ENCODE measurements at regions not wholly inside any gene's neighbourhood (a gene's known extent, or its start where the extent isn't known, plus 50 kb on each side); places are given as distances from the start of the nearest gene placed in this dataset.
"Not testable (repeated sequence)": the region's sequence is repeated elsewhere in the genome, so short reads cannot be mapped to it uniquely, and the experiment has no call there.

DNA sequence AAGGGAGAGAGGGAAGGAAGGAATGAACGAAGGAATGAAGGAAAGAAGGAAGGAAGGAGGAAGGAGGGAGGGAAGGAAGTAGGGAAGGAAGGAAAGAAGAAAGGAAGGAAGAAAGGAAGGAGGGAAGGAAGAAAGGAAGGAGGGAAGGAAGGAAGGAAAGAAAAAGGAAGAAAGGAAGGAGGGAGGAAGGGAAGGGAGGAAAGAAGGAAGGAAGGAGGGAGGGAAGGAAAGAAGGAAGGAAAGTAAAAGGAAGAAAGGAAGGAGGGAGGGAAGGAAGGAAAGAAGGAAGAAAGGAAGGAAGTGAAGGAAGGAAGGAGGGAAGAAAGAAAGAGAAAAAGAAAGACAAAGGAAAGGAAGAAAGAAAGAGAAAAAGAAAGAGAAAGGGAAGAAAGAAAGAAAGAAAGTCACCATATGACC lies 442.4 kb downstream of the RBFOX1 start:
- Mint-ChIP-seq H3K4me1 (no peaks in the 10 kb centered on the region), H3K4me3 (no peak overlapping the region), H3K36me3 (no peaks in the 10 kb centered on the region), H3K9me3 (peaks cover 11 to 32% (median 20%) of the 10 kb centered on the region in 5 donors), H3K27ac (no peak overlapping the region), H3K27me3 (peaks cover 0 to 2% of the 10 kb centered on the region in 2 donors)
- no peaks in the 10 kb centered on the region for H3K4me1 ChIP-seq (ENCODE audit: insufficient read depth, low read length)
- no peak for DNase-seq
- no peaks in the 10 kb centered on the region for H3K27me3 ChIP-seq (ENCODE audit: insufficient read depth, low read length, poor library complexity, severe bottlenecking)
- ChIA-PET CTCF (no interaction called here), POLR2A (no interaction called here)
- H3K27ac ChIP-seq (ENCODE audit: low read depth, low read length), result no peak overlapping the region
- H3K36me3 ChIP-seq (ENCODE audit: insufficient read depth, low read length), result no peaks in the 10 kb centered on the region
- H3K4me3 ChIP-seq (ENCODE audit: low read length), result no peak overlapping the region
- no peaks in the 10 kb centered on the region for H3K9me3 ChIP-seq (ENCODE audit: low read length)

DNA sequence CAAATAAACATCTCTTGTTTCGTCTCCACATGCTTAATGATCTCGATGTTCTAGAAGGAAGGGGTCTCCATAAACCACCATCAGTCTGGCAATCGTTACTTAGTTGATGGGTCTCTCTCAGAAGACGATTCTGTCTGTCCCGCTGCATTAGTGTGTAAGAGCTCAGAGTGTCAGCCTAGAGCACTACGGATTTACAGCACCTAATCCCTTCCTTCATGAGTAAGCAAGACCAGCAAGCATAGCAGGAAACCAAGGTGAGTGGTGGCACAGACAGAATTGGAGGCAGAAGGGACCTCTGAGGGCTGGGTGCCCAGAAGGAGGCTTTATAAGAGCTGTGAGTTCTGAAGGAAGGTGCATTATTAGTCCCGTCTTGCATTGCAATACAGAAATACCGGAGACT lies 440.1 kb downstream of the RBFOX1 start:
- no peaks in the 10 kb centered on the region for H3K36me3 Mint-ChIP-seq
- no peaks in the 10 kb centered on the region for H3K9me3 ChIP-seq (ENCODE audit: low read length)
- H3K9me3 Mint-ChIP-seq, result peaks cover 11 to 27% (median 19%) of the 10 kb centered on the region in 5 donors
- no peak overlapping the region for H3K27ac Mint-ChIP-seq
- H3K27me3 Mint-ChIP-seq, result no peaks in the 10 kb centered on the region
- no peaks in the 10 kb centered on the region for H3K36me3 ChIP-seq (ENCODE audit: insufficient read depth, low read length)
- H3K4me1 ChIP-seq (ENCODE audit: insufficient read depth, low read length), result no peaks in the 10 kb centered on the region
- H3K4me1 Mint-ChIP-seq, result no peaks in the 10 kb centered on the region
- POLR2A ChIA-PET, result no interaction called here
- H3K4me3 Mint-ChIP-seq, result no peak overlapping the region
- CTCF ChIA-PET, result no interaction called here
- DNase-seq, result no peak
- no peak overlapping the region for H3K4me3 ChIP-seq (ENCODE audit: low read length)
- H3K27ac ChIP-seq (ENCODE audit: low read depth, low read length), result no peak overlapping the region
- no peaks in the 10 kb centered on the region for H3K27me3 ChIP-seq (ENCODE audit: insufficient read depth, low read length, poor library complexity, severe bottlenecking)

DNA sequence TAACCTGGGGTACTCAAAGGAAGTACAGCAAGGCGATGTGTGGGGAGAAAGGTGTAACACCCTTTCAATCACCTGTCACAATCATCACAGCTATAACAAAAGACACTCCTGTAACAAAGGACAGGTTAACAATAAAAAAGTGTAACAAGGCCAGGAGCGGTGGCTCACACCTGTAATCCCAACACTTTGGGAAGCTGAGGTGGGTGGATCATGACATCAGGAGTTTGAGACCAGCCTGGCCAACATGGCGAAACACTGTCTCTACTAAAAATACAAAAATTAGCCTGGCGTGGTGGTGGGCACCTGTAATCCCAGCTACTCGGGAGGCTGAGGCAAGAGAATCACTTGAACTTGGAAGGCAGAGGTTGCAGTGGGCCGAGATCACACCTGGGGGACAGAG lies 436.4 kb downstream of the RBFOX1 start:
- H3K27ac ChIP-seq (ENCODE audit: low read depth, low read length); H3K4me1 ChIP-seq (ENCODE audit: insufficient read depth, low read length); CTCF ChIA-PET; POLR2A ChIA-PET; H3K4me1 Mint-ChIP-seq; H3K36me3 Mint-ChIP-seq; H3K9me3 ChIP-seq (ENCODE audit: low read length); H3K27me3 Mint-ChIP-seq; H3K4me3 ChIP-seq (ENCODE audit: low read length); H3K27me3 ChIP-seq (ENCODE audit: insufficient read depth, low read length, poor library complexity, severe bottlenecking); H3K27ac Mint-ChIP-seq; H3K4me3 Mint-ChIP-seq; H3K36me3 ChIP-seq (ENCODE audit: insufficient read depth, low read length); DNase-seq: not testable (repeated sequence)
- peaks cover 6 to 29% (median 27%) of the 10 kb centered on the region in 5 donors for H3K9me3 Mint-ChIP-seq

DNA sequence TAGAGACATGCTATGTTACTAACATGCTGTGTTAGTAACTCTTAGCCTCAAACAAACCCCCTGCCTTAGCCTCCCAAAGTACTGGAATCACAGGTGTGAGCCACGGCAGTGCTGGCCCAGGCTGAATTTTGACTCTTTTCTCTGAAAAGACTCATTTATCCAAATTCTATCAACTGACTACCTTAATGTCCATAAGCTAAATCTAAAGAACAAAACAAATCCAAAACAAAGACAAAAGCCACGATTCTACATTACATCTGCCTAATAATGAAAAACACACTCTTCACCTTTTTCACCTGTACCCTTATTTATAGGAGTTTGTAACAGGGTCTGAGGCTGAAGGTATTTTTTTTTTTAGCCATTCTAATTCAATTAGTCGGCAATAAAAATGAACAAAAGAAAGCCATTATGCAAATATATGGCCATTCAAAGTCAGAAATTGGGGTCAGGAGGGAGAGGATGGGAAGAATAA lies 432.5 kb downstream of the RBFOX1 start:
- H3K36me3 Mint-ChIP-seq, result no peaks in the 10 kb centered on the region
- H3K27ac Mint-ChIP-seq, result no peak overlapping the region
- H3K27me3 Mint-ChIP-seq, result no peaks in the 10 kb centered on the region
- ChIA-PET POLR2A (no interaction called here), CTCF (no interaction called here)
- no peaks in the 10 kb centered on the region for H3K27me3 ChIP-seq (ENCODE audit: insufficient read depth, low read length, poor library complexity, severe bottlenecking)
- H3K4me3 Mint-ChIP-seq, result no peak overlapping the region
- H3K9me3 ChIP-seq (ENCODE audit: low read length), result no peaks in the 10 kb centered on the region
- no peaks in the 10 kb centered on the region for H3K4me1 ChIP-seq (ENCODE audit: insufficient read depth, low read length)
- peaks cover 4 to 30% (median 18%) of the 10 kb centered on the region in 5 donors for H3K9me3 Mint-ChIP-seq
- no peak for DNase-seq
- no peaks in the 10 kb centered on the region for H3K36me3 ChIP-seq (ENCODE audit: insufficient read depth, low read length)
- H3K4me3 ChIP-seq (ENCODE audit: low read length), result no peak overlapping the region
- H3K27ac ChIP-seq (ENCODE audit: low read depth, low read length), result no peak overlapping the region
- no peaks in the 10 kb centered on the region for H3K4me1 Mint-ChIP-seq

DNA sequence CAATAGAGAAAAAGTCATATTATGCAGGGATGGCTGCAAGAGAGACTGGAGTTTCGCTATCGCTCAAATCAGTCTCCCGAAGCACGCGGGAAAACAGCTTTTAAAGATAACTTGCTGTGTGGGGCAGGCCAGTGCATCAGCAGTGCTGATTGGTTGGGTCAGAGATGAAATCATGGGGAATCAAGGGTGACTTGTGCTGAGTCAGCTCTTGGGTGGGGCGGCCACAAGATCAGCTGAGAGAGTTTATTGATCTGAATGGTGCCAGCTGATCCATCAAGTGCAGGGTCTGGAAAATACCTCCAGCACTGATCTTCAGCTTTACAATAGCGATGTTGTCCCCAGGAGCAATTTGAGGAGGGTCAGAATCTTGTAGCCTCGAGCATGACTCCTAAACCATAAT lies 430.5 kb downstream of the RBFOX1 start:
- H3K9me3 Mint-ChIP-seq, result peaks cover 10 to 32% (median 15%) of the 10 kb centered on the region in 5 donors
- ChIA-PET CTCF (no interaction called here), POLR2A (no interaction called here)
- no peak overlapping the region for H3K4me3 ChIP-seq (ENCODE audit: low read length)
- H3K4me1 Mint-ChIP-seq, result no peaks in the 10 kb centered on the region
- H3K27me3 ChIP-seq (ENCODE audit: insufficient read depth, low read length, poor library complexity, severe bottlenecking), result no peaks in the 10 kb centered on the region
- no peaks in the 10 kb centered on the region for H3K27me3 Mint-ChIP-seq
- no peak overlapping the region for H3K4me3 Mint-ChIP-seq
- H3K36me3 ChIP-seq (ENCODE audit: insufficient read depth, low read length), result no peaks in the 10 kb centered on the region
- no peaks in the 10 kb centered on the region for H3K4me1 ChIP-seq (ENCODE audit: insufficient read depth, low read length)
- H3K27ac ChIP-seq (ENCODE audit: low read depth, low read length), result no peak overlapping the region
- H3K9me3 ChIP-seq (ENCODE audit: low read length), result no peaks in the 10 kb centered on the region
- DNase-seq, result no peak
- no peak overlapping the region for H3K27ac Mint-ChIP-seq
- H3K36me3 Mint-ChIP-seq, result no peaks in the 10 kb centered on the region

Measured in CD8-positive, alpha-beta memory T cell (primary cell).